HEK293T (cell line): ENCODE measurements at regions not wholly inside any gene's neighbourhood (a gene's known extent, or its start where the extent isn't known, plus 50 kb on each side); places are given as distances from the start of the nearest gene placed in this dataset.
A peak's percentile ranks its signal among the peaks of the same experiment; 100 is the strongest.

Experiments
- CTCF ChIA-PET: fragments of 350-600 bp; formaldehyde crosslinking; extraction: SDS; loops from one replicate; lab custom pipeline; 2021; ENCODE audit warnings: antibody characterized with exemption, inconsistent platforms; lab: Yijun Ruan, JAX
- POLR2A ChIA-PET: fragments of 350-600 bp; formaldehyde crosslinking; extraction: SDS; loops from one replicate; lab custom pipeline; 2020; ENCODE audit warnings: antibody characterized with exemption, inconsistent platforms; lab: Yijun Ruan, JAX
- DNase-seq: peaks from one replicate; pipeline ENCODE4 v3.0.0; 2012; ENCODE audit warnings: mixed read lengths; ENCODE audit errors: extremely low spot score
- ARNT ChIP-seq: fragments of 450-650 bp; IDR thresholded peaks from 2 replicates; pipeline ENCODE4 v1.6.1; 2017; ENCODE audit warnings: mild to moderate bottlenecking
- BHLHE40 ChIP-seq: fragments of 450-650 bp; IDR thresholded peaks from 2 replicates; pipeline ENCODE4 v1.6.1; 2016; ENCODE audit warnings: mild to moderate bottlenecking, moderate library complexity, borderline replicate concordance
- CTBP1 ChIP-seq: fragments of 450-650 bp; IDR thresholded peaks from 2 replicates; pipeline ENCODE4 v1.6.1; 2016; ENCODE audit warnings: borderline replicate concordance
- ELF4 ChIP-seq: fragments of 450-650 bp; IDR thresholded peaks from 2 replicates; pipeline ENCODE4 v1.6.1; 2017; ENCODE audit warnings: antibody characterized with exemption
- FOXA1 ChIP-seq: fragments of 450-650 bp; IDR thresholded peaks from 2 replicates; pipeline ENCODE4 v1.6.1; 2016; ENCODE audit warnings: mild to moderate bottlenecking
- FOXK2 ChIP-seq: fragments of 450-650 bp; IDR thresholded peaks from 2 replicates; pipeline ENCODE4 v1.6.1; 2016; ENCODE audit warnings: mild to moderate bottlenecking
- FOXM1 ChIP-seq: fragments of 450-650 bp; IDR thresholded peaks from 2 replicates; pipeline ENCODE4 v1.6.1; 2017; ENCODE audit warnings: mild to moderate bottlenecking, borderline replicate concordance
- HDGF ChIP-seq: fragments of 450-650 bp; IDR thresholded peaks from 2 replicates; pipeline ENCODE4 v1.6.1; 2017; ENCODE audit warnings: antibody characterized with exemption, borderline replicate concordance
- L3MBTL2 ChIP-seq: fragments of 450-650 bp; conservative IDR thresholded peaks from 2 replicates; pipeline ENCODE4 v1.6.1; 2016; ENCODE audit warnings: mild to moderate bottlenecking
- LEF1 ChIP-seq: fragments of 450-650 bp; IDR thresholded peaks from 2 replicates; pipeline ENCODE4 v1.6.1; 2017; ENCODE audit warnings: mild to moderate bottlenecking, borderline replicate concordance
- NFRKB ChIP-seq: fragments of 450-650 bp; IDR thresholded peaks from 2 replicates; pipeline ENCODE4 v1.6.1; 2016; ENCODE audit warnings: mild to moderate bottlenecking, moderate library complexity
- SP1 ChIP-seq: fragments of 450-650 bp; IDR thresholded peaks from 2 replicates; pipeline ENCODE4 v1.6.1; 2017
- SUZ12 ChIP-seq: fragments of 450-650 bp; IDR thresholded peaks from 2 replicates; pipeline ENCODE4 v1.6.1; 2016; ENCODE audit warnings: mild to moderate bottlenecking
- TARDBP ChIP-seq: fragments of 450-650 bp; IDR thresholded peaks from 2 replicates; pipeline ENCODE4 v1.6.1; 2016
- ZNF384 ChIP-seq: fragments of 450-650 bp; IDR thresholded peaks from 2 replicates; pipeline ENCODE4 v1.6.1; 2016
- TF ChIP-seq, protein P1 (sequence below): fragments of 450-650 bp; IDR thresholded peaks from 2 replicates; pipeline ENCODE4 v1.6.1; 2016

DNA sequence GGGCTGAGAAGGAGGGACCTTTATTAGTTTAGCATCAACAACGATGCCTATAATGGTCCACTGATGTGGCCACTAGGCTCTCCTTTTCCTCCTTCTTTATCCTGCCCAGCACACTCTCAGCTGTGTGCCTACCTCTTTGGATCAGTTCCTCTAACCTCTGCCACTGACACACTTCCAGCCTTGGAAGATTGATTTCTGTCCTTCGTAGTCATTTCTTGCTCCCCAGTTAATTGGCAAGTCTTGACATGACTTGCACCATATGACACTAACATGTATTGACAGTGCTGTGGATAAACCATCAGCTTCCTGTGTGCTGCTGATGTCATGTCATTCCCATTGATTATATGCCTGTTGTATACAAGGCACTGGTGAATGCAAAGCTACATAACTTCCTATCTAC is 90.2 kb upstream of the PLEKHG7 start:
- no peak for DNase-seq
- CTCF ChIA-PET: no interaction called here
- POLR2A ChIA-PET: no interaction called here
- TF ChIP-seq SUZ12 (no peak), FOXK2 (no peak), SP1 (no peak), FOXM1 (no peak), CTBP1 (no peak), ARNT (no peak), BHLHE40 (no peak), FOXA1 (no peak), ELF4 (no peak), TARDBP (no peak), NFRKB (no peak)
- TF ChIP-seq, protein P1, sequence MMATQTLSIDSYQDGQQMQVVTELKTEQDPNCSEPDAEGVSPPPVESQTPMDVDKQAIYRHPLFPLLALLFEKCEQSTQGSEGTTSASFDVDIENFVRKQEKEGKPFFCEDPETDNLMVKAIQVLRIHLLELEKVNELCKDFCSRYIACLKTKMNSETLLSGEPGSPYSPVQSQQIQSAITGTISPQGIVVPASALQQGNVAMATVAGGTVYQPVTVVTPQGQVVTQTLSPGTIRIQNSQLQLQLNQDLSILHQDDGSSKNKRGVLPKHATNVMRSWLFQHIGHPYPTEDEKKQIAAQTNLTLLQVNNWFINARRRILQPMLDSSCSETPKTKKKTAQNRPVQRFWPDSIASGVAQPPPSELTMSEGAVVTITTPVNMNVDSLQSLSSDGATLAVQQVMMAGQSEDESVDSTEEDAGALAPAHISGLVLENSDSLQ: no peak

DNA sequence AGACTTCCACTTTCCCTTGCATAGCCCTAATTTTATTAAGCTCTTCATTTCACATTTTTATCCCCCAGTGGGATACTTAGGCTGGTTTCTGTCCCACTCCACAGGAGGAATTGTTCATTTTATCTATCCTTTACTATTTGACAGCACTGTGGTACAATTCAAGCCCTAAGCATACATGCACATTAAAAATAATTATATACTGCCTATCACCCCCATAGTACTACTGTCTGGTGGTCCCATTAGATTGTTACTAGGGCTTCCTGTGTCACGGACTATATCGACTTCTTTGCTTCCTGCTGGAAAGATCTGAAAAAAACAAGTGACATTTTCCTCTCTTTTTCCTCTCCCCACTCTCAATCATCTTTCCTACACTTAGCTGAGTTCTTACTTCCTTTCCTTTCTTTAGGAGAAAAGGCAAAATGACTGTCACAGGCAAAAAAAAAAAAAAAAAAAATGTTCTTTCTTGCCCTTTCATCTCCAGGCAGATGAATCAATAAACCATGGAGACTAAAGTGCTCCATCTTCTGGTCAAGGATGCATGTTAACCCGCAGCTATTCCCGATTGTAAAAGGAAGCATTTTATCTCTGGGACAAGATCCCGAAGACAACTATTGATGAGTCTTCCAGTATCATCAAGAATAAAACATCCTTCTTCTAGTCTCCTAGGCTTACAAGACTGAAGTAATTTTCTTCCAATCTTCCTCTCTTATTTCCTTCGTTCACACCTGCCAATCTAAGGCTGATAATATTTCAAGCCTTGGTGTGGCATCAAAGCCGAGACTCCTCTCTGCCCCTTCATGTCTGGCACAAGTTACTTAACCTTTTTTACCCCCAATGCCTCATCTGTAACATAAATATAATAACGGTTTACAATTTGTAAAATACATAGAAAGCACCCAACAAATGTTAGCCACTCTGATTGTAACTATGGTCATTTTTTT is 94.4 kb upstream of the PLEKHG7 start:
- TF ChIP-seq BHLHE40 (no peak), HDGF (no peak), ZNF384 (peak; percentile 86), ARNT (no peak)
- TF ChIP-seq, protein P1: no peak
- ChIA-PET POLR2A (no interaction called here), CTCF (interaction anchor here (0.7 kb wide), 3 partner anchors 405 to 1014 kb away, joined by 3 to 4 read pairs (median 3); no protein-coding TSS in a partner anchor)
- DNase-seq: peak; percentile 38

DNA sequence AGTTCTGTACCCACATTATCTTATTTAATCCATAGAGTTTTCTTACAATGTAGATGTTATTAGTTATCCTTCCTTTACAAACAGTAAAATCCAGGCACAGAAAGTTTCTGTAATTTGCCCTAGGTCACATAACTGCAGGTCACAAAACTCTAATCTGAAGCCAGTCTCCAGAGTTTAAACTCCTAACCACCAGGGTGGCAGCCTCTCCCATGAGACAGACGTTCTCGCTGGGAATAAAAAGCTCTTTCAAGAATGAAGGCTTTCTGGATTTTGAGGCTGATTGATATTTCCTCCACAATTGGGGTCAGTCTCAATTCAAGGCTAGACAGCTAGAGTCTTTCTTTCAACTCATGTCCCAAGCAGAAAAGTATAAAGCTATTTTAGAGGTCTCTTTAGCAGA is 95.8 kb upstream of the PLEKHG7 start:
- CTCF ChIA-PET: no interaction called here
- POLR2A ChIA-PET: no interaction called here
- TF ChIP-seq ELF4 (no peak), SP1 (no peak), HDGF (no peak), FOXK2 (no peak), LEF1 (no peak), ZNF384 (no peak), L3MBTL2 (no peak), FOXA1 (no peak), TARDBP (no peak), ARNT (no peak), FOXM1 (no peak), BHLHE40 (no peak)
- TF ChIP-seq, protein P1: no peak
- DNase-seq: no peak

DNA sequence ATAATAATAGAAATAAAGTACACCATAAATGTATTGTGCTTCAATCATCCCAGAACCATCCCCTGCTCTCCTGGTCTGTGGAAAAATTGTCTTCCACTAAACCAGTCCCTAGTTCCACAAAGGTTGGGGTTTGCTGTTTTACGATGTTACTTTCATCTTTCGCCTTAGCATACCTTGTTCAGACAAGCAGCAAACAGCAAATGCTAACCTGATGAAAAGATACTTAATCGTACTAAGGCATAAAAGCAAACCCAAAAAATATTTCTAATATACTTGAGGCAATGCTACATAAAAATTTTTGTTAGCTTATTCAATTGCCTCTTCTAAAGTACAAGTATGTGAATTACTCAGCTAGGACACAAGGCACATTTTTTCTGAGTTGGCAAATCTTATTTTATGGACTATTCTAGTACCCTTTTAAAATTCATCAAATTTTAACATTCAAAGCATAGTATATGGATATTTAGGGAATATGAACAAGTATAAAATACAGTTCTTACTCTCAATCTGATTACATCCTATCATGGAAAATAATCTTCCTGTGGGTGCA is 97.1 kb upstream of the PLEKHG7 start:
- no peak for TF ChIP-seq SUZ12
- TF ChIP-seq TARDBP: no peak
- no peak for TF ChIP-seq ELF4
- no peak for TF ChIP-seq LEF1
- TF ChIP-seq, protein P1: no peak
- no peak for TF ChIP-seq NFRKB
- no peak for TF ChIP-seq ARNT
- TF ChIP-seq ZNF384: no peak
- TF ChIP-seq SP1: no peak
- TF ChIP-seq CTBP1: no peak
- TF ChIP-seq HDGF: no peak
- ChIA-PET CTCF (no interaction called here), POLR2A (interaction anchor here (0.6 kb wide), 1 partner anchor 460 kb away, joined by 3 read pairs; the partner anchor contains the start of gene BTG1)
- no peak for DNase-seq

DNA sequence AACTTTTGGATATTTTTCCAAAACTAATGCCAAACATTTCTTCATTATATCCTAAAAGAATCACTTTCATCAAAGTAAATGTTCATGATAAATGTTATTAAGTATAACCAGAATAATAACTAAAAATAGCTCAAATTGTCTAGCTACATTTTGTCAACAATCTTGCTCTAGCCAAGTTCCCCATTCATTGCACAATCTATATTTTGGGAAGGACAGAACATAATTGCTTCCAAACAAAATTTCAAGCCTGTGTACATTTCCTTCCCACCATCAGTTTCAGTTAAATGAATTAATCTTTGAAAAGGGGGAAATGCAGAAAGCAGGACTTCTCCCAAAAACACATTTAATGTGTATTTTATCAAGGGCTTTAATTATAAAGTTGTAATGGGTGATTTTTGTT is 98.0 kb upstream of the PLEKHG7 start:
- POLR2A ChIA-PET: interaction anchor here (1.4 kb wide), 1 partner anchor 459 kb away, joined by 3 read pairs; the partner anchor contains the start of gene BTG1
- CTCF ChIA-PET: no interaction called here
- TF ChIP-seq ZNF384 (no peak), LEF1 (no peak), FOXA1 (no peak), HDGF (no peak), L3MBTL2 (no peak), FOXM1 (no peak), FOXK2 (no peak), BHLHE40 (no peak), ELF4 (no peak), SP1 (no peak), CTBP1 (no peak)
- TF ChIP-seq, protein P1: no peak
- no peak for DNase-seq
